Keratinocyte (primary cell): ENCODE measurements at regions not wholly inside any gene's neighbourhood (a gene's known extent, or its start where the extent isn't known, plus 50 kb on each side); places are given as distances from the start of the nearest gene placed in this dataset.

Experiments
- DNase-seq: peaks from one replicate; pipeline ENCODE4 v3.0.0-alpha.2; 2011; ENCODE audit warnings: low read depth, missing footprints, low spot score
- FAIRE-seq: peaks from 2 replicates; lab custom pipeline; 2011; peaks lifted over from hg19 to GRCh38; lab: Jason Lieb, UNC
- H2AFZ ChIP-seq: 2 replicates; pipeline ENCODE4 v1.6.0; 2012; ENCODE audit warnings: low read length, control low read depth, inconsistent platforms; ENCODE audit not compliant: control insufficient read depth
- H3K27ac ChIP-seq: 2 replicates; pipeline ENCODE4 v1.5.1; 2011; ENCODE audit warnings: low read length; ENCODE audit not compliant: control insufficient read depth, insufficient read depth
- H3K27me3 ChIP-seq: 3 replicates; pipeline ENCODE4 v1.6.0; 2011; ENCODE audit warnings: low read length; ENCODE audit not compliant: control insufficient read depth, insufficient read depth; ENCODE audit errors: extremely low read depth
- H3K36me3 ChIP-seq, 2 experiments: 2 replicates in 1 of 2; 3 replicates in 1 of 2; pipeline ENCODE4 v1.5.1; 2011; ENCODE audit warnings: low read length in 2 of 2, mild to moderate bottlenecking in 1 of 2; ENCODE audit not compliant: control insufficient read depth in 2 of 2, insufficient read depth in 2 of 2; ENCODE audit errors: extremely low read depth in 1 of 2
- H3K4me1 ChIP-seq: 3 replicates; pipeline ENCODE4 v1.5.1; 2011; ENCODE audit warnings: low read length; ENCODE audit not compliant: control insufficient read depth, insufficient read depth; ENCODE audit errors: extremely low read depth
- H3K4me2 ChIP-seq: 3 replicates; pipeline ENCODE4 v1.6.0; 2011; ENCODE audit warnings: low read depth, low read length; ENCODE audit not compliant: control insufficient read depth, insufficient read depth; ENCODE audit errors: extremely low read depth
- H3K4me3 ChIP-seq, 3 experiments: fragments of 200-600 bp in 1 of 3; sonication (generic) in 1 of 3; 2 replicates in 2 of 3; 3 replicates in 1 of 3; pipeline ENCODE4 v1.5.1; 2011 to 2016; ENCODE audit warnings: low read length in 3 of 3, mild to moderate bottlenecking in 3 of 3, control low read depth in 2 of 3, inconsistent platforms in 1 of 3, low read depth in 1 of 3, mixed read lengths in 1 of 3, mixed run types in 1 of 3, moderate library complexity in 1 of 3; ENCODE audit not compliant: control insufficient read depth in 2 of 3, insufficient read depth in 2 of 3; ENCODE audit errors: extremely low read depth in 1 of 3
- H3K79me2 ChIP-seq: 2 replicates; pipeline ENCODE4 v1.6.0; 2012; ENCODE audit warnings: low read length; ENCODE audit not compliant: control insufficient read depth, insufficient read depth
- H3K9ac ChIP-seq: 3 replicates; pipeline ENCODE4 v1.6.0; 2011; ENCODE audit warnings: low read length; ENCODE audit not compliant: control insufficient read depth, insufficient read depth; ENCODE audit errors: extremely low read depth
- H3K9me1 ChIP-seq: 3 replicates; pipeline ENCODE4 v1.6.0; 2011; ENCODE audit warnings: low read length; ENCODE audit not compliant: control insufficient read depth, insufficient read depth; ENCODE audit errors: extremely low read depth
- H3K9me3 ChIP-seq: 2 replicates; pipeline ENCODE4 v1.5.1; 2012; ENCODE audit warnings: low read depth, low read length; ENCODE audit not compliant: control insufficient read depth
- H4K20me1 ChIP-seq: 3 replicates; pipeline ENCODE4 v1.6.0; 2011; ENCODE audit warnings: low read length; ENCODE audit not compliant: control insufficient read depth, insufficient read depth; ENCODE audit errors: extremely low read depth
- EZH2 ChIP-seq: IDR thresholded peaks from one replicate; pipeline ENCODE4 v1.6.1; 2012; ENCODE audit warnings: inconsistent platforms, mild to moderate bottlenecking, low read length, moderate library complexity
- dilution Hi-C: fragments of 300-500 bp; cut with MboI; formaldehyde crosslinking; loops from one replicate; pipeline ENCODE4 v1.7.0; 2020; ENCODE audit warnings: low sequenced_read_pairs; ENCODE audit not compliant: extremely low pct_ligation_motif_present
- TF ChIP-seq, protein P1 (sequence below), 3 experiments: IDR thresholded peaks in 1 of 3; conservative IDR thresholded peaks in 1 of 3; optimal IDR thresholded peaks in 1 of 3; 2 replicates in 2 of 3; 3 replicates in 1 of 3; pipeline versions ENCODE3 to v1.5.1; 2011; ENCODE audit warnings: low read length in 3 of 3, mild to moderate bottlenecking in 3 of 3, moderate library complexity in 2 of 3, control low read depth in 1 of 3, inconsistent platforms in 1 of 3; ENCODE audit not compliant: insufficient read depth in 2 of 3; ENCODE audit errors: extremely low read depth in 1 of 3

DNA sequence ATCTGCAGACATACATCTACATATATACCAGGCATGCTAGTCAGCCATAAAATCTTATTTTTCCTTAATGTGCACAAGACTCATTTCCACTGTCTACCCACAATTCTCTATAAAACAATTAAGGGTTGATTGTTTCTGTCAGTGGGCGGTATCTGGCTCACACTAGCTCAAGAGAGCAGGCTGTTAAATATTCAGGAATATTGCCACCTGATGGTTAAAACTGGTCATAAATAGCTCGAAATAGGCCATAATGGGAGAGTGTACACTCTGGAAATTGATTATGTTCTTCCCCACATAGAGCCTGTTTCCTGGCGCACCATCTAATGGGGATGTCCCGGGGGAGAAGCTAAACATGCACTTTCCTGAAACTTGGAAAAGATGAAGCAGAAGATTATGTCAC is 620.6 kb upstream of the ANKRD30A start:
- Histone ChIP-seq H4K20me1 (no peaks in the 10 kb centered on the region), H3K36me3 (no peaks in the 10 kb centered on the region), H3K4me3 (no peak overlapping the region), H3K27me3 (no peaks in the 10 kb centered on the region), H3K9ac (no peak overlapping the region), H3K9me1 (no peaks in the 10 kb centered on the region), H3K4me2 (no peak overlapping the region), H3K9me3 (no peaks in the 10 kb centered on the region), H3K79me2 (no peaks in the 10 kb centered on the region), H3K27ac (no peak overlapping the region), H2AFZ (no peak overlapping the region), H3K4me1 (peaks cover 2% of the 10 kb centered on the region)
- FAIRE-seq (no peak), DNase-seq (no peak)
- TF ChIP-seq, protein P1, sequence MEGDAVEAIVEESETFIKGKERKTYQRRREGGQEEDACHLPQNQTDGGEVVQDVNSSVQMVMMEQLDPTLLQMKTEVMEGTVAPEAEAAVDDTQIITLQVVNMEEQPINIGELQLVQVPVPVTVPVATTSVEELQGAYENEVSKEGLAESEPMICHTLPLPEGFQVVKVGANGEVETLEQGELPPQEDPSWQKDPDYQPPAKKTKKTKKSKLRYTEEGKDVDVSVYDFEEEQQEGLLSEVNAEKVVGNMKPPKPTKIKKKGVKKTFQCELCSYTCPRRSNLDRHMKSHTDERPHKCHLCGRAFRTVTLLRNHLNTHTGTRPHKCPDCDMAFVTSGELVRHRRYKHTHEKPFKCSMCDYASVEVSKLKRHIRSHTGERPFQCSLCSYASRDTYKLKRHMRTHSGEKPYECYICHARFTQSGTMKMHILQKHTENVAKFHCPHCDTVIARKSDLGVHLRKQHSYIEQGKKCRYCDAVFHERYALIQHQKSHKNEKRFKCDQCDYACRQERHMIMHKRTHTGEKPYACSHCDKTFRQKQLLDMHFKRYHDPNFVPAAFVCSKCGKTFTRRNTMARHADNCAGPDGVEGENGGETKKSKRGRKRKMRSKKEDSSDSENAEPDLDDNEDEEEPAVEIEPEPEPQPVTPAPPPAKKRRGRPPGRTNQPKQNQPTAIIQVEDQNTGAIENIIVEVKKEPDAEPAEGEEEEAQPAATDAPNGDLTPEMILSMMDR (optimal IDR thresholded peaks at IDR 0.05 in 1 of 3, IDR thresholded peaks at IDR 0.05 in 1 of 3, conservative IDR thresholded peaks at IDR 0.05 in 1 of 3; ENCODE audit: extremely low read depth in 1 of 3, insufficient read depth in 2 of 3, low read length in 3 of 3) = peak in 1 of 3 experiments; percentile 0
- TF ChIP-seq EZH2 = no peak
- dilution Hi-C loops = no loop called here

DNA sequence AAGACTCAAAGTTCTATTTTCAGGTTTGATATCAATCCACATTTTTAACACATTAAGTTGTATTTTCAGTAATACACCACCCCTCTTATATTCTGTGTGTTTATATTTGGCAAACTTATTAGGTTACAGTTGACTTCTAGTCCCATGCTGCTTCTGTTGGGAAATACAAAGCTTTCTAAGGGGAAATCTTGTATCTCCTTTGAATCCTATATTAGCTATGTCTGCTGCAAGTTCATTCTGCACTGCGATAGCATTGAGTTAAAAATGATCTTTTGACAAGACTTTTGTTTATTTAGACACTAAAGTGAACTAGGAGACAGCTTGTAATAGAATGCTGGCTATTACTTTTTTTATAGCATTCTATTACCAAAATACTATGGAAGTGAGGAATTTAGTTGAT is 625.1 kb upstream of the ANKRD30A start:
- dilution Hi-C loops = no loop called here
- peaks cover 5% of the 10 kb centered on the region for H3K4me1 ChIP-seq
- no peaks in the 10 kb centered on the region for H4K20me1 ChIP-seq
- no peak overlapping the region for H3K4me3 ChIP-seq
- H3K9me1 ChIP-seq = no peaks in the 10 kb centered on the region
- H3K9ac ChIP-seq = no peak overlapping the region
- H3K4me2 ChIP-seq = no peak overlapping the region
- FAIRE-seq = no peak
- H3K9me3 ChIP-seq = no peaks in the 10 kb centered on the region
- DNase-seq = no peak
- H2AFZ ChIP-seq = no peak overlapping the region
- TF ChIP-seq EZH2 = no peak
- TF ChIP-seq, protein P1 (optimal IDR thresholded peaks at IDR 0.05 in 1 of 3, IDR thresholded peaks at IDR 0.05 in 1 of 3, conservative IDR thresholded peaks at IDR 0.05 in 1 of 3; ENCODE audit: extremely low read depth in 1 of 3, insufficient read depth in 2 of 3, low read length in 3 of 3) = no peak
- H3K79me2 ChIP-seq = no peaks in the 10 kb centered on the region
- H3K36me3 ChIP-seq = no peaks in the 10 kb centered on the region
- no peaks in the 10 kb centered on the region for H3K27me3 ChIP-seq
- no peak overlapping the region for H3K27ac ChIP-seq
